MM.1S (cell line): ENCODE measurements at regions not wholly inside any gene's neighbourhood (a gene's known extent, or its start where the extent isn't known, plus 50 kb on each side); places are given as distances from the start of the nearest gene placed in this dataset.

ENCODE experiments used
- CTCF ChIP-seq: fragments of 300-600 bp; sonication (generic); IDR thresholded peaks from 2 replicates; pipeline ENCODE4 v1.5.1; 2016; ENCODE audit warnings: antibody characterized with exemption, low read length, mixed read lengths
- EZH2 ChIP-seq: fragments of 300-600 bp; sonication (generic); optimal IDR thresholded peaks from 2 replicates; pipeline ENCODE3; 2017; ENCODE audit warnings: low read depth, mild to moderate bottlenecking, antibody characterized with exemption, low read length, mixed read lengths
- EZH2phosphoT487 ChIP-seq: fragments of 300-600 bp; sonication (generic); IDR thresholded peaks from 2 replicates; pipeline ENCODE4 v1.6.1; 2018; ENCODE audit warnings: antibody characterized with exemption, low read length

GRCh38 chr4:30945586-30945985 lies 225.4 kb downstream of the PCDH7 start:
- TF ChIP-seq CTCF (no peak), EZH2 (no peak), EZH2phosphoT487 (no peak)
